ENCODE measurements at regions not wholly inside any gene's neighbourhood (a gene's known extent, or its start where the extent isn't known, plus 50 kb on each side); places are given as distances from the start of the nearest gene placed in this dataset.
"Not testable (repeated sequence)": the region's sequence is repeated elsewhere in the genome, so short reads cannot be mapped to it uniquely, and the experiment has no call there.

DNA sequence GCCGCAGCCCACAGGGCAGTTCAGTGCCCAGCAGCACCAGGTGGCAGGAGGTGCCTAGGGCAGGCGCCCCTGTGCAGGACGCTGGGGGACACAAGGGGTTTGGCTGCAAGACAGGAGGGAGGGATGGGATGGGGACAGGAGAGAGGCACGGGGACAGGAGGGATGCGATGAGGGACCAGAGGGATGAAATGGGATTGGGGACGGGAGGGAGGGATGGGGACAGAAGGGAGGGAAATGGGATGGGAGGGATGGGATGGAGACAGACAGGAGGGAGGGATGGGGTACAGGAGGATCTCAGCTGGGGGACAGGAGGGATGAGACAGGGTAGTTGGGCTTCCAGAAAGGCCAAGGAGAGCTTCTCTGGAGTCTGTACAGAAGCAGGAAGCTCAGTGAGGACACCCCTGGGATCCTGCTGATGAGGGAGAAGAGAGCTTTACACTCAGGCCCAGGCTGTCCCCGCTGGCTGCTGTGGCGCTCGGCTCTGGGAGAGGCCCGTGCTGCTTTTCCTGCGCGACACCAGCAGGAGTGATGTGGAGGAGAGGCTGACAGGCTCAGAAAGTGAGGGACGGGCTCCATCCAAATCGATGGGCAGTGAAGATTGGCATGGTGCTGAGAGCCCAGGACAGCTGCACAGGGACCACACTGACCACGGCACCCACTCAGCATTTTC lies 400.8 kb downstream of the SMOC2 start:
- DNase-seq, result no peak
- Histone ChIP-seq H3F3A (ENCODE audit: insufficient read depth, low read length) (no peaks in the 10 kb centered on the region), H3K9ac (ENCODE audit: low read length) (no peak overlapping the region), H3K4me2 (ENCODE audit: low read depth, low read length) (no peak overlapping the region), H3K4me3 (ENCODE audit: low read length) (no peak overlapping the region), H3K27me3 (replicated peaks; ENCODE audit: insufficient read depth, low read length) (peaks cover 7% of the 10 kb centered on the region; the same call in 1 of the 2 replicates), H3K9me2 (replicated peaks; ENCODE audit: insufficient read depth, low read length) (no peaks in the 10 kb centered on the region), H3K27ac (ENCODE audit: low read length) (no peak overlapping the region), H4K20me1 (ENCODE audit: insufficient read depth, low read length) (no peaks in the 10 kb centered on the region), H3K36me3 (replicated peaks; ENCODE audit: insufficient read depth, low read length) (no peaks in the 10 kb centered on the region), H3K4me1 (ENCODE audit: low read length) (no peaks in the 10 kb centered on the region), H3K79me2 (ENCODE audit: low read length) (no peaks in the 10 kb centered on the region), H3K9me3 (replicated peaks; ENCODE audit: insufficient read depth, low read length) (no peaks in the 10 kb centered on the region), H2AFZ (ENCODE audit: low read length) (no peak overlapping the region)
- TF ChIP-seq EZH2phosphoT487 (IDR thresholded peaks at IDR 0.05; ENCODE audit: low read length) (no peak), EZH2 (optimal IDR thresholded peaks at IDR 0.05; ENCODE audit: low read depth, low read length) (no peak)
- TF ChIP-seq, protein P1, sequence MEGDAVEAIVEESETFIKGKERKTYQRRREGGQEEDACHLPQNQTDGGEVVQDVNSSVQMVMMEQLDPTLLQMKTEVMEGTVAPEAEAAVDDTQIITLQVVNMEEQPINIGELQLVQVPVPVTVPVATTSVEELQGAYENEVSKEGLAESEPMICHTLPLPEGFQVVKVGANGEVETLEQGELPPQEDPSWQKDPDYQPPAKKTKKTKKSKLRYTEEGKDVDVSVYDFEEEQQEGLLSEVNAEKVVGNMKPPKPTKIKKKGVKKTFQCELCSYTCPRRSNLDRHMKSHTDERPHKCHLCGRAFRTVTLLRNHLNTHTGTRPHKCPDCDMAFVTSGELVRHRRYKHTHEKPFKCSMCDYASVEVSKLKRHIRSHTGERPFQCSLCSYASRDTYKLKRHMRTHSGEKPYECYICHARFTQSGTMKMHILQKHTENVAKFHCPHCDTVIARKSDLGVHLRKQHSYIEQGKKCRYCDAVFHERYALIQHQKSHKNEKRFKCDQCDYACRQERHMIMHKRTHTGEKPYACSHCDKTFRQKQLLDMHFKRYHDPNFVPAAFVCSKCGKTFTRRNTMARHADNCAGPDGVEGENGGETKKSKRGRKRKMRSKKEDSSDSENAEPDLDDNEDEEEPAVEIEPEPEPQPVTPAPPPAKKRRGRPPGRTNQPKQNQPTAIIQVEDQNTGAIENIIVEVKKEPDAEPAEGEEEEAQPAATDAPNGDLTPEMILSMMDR (IDR thresholded peaks at IDR 0.05; ENCODE audit: low read length), result no peak

DNA sequence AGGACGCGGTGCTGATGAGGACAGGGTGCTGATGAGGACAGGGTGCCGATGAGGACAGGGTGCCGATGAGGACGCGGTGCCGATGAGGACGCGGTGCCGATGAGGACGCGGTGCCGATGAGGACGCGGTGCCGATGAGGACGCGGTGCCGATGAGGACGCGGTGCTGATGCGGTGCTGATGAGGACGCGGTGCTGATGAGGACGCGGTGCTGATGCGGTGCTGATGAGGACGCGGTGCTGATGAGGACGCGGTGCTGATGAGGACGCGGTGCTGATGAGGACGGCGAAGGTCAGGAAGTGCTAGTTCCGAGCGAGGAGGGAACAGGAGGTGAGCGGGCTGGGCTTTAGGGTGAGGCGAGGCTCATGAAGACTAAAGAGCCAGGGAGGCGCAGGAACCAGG lies 399.9 kb downstream of the SMOC2 start:
- not testable (repeated sequence) for H3K4me2 ChIP-seq (ENCODE audit: low read depth, low read length); DNase-seq; H3K9me3 ChIP-seq (replicated peaks; ENCODE audit: insufficient read depth, low read length)

DNA sequence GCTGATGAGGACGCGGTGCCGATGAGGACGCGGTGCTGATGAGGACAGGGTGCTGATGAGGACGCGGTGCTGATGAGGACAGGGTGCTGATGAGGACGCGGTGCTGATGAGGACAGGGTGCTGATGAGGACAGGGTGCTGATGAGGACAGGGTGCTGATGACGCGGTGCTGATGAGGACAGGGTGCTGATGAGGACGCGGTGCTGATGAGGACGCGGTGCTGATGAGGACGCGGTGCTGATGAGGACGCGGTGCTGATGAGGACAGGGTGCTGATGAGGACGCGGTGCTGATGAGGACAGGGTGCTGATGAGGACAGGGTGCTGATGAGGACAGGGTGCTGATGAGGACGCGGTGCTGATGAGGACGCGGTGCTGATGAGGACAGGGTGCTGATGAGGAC lies 399.3 kb downstream of the SMOC2 start:
- H3K4me3 ChIP-seq (ENCODE audit: low read length); H3K9me2 ChIP-seq (replicated peaks; ENCODE audit: insufficient read depth, low read length); H3K4me1 ChIP-seq (ENCODE audit: low read length); H4K20me1 ChIP-seq (ENCODE audit: insufficient read depth, low read length); H2AFZ ChIP-seq (ENCODE audit: low read length); H3K27me3 ChIP-seq (replicated peaks; ENCODE audit: insufficient read depth, low read length); H3K79me2 ChIP-seq (ENCODE audit: low read length); H3K4me2 ChIP-seq (ENCODE audit: low read depth, low read length); H3K27ac ChIP-seq (ENCODE audit: low read length); DNase-seq; H3K9me3 ChIP-seq (replicated peaks; ENCODE audit: insufficient read depth, low read length); H3K36me3 ChIP-seq (replicated peaks; ENCODE audit: insufficient read depth, low read length); H3F3A ChIP-seq (ENCODE audit: insufficient read depth, low read length); H3K9ac ChIP-seq (ENCODE audit: low read length): not testable (repeated sequence)

More for the DNA sequence above, 399.9 kb downstream of the SMOC2 start:
- not testable (repeated sequence) for H3K4me3 ChIP-seq (ENCODE audit: low read length); H3K9me2 ChIP-seq (replicated peaks; ENCODE audit: insufficient read depth, low read length); H3F3A ChIP-seq (ENCODE audit: insufficient read depth, low read length); H3K27me3 ChIP-seq (replicated peaks; ENCODE audit: insufficient read depth, low read length); H3K4me1 ChIP-seq (ENCODE audit: low read length); H4K20me1 ChIP-seq (ENCODE audit: insufficient read depth, low read length); H3K79me2 ChIP-seq (ENCODE audit: low read length); H3K9ac ChIP-seq (ENCODE audit: low read length); H3K36me3 ChIP-seq (replicated peaks; ENCODE audit: insufficient read depth, low read length); H2AFZ ChIP-seq (ENCODE audit: low read length); H3K27ac ChIP-seq (ENCODE audit: low read length)

DNA sequence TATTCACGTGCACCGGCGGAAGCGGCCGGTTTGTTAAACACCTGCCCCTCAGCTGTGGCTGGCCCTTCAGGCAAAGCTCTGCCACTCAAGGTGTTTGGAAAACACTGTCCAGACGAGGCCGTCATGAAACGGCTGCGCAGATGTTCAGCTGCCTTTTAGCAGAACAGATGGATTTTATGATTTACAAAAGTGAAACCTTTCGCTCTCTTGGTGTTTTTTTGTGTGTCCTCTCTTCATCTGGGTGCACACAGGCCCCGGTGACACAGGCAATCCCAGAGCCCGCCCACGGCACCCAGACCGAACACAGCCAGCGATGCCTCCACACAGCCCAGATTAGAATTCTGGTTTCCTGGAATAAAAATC lies 397.0 kb downstream of the SMOC2 start:
- no peak for DNase-seq
- TF ChIP-seq, protein P1 (IDR thresholded peaks at IDR 0.05; ENCODE audit: low read length), result no peak
- TF ChIP-seq EZH2phosphoT487 (IDR thresholded peaks at IDR 0.05; ENCODE audit: low read length), result no peak
- no peak for TF ChIP-seq EZH2 (optimal IDR thresholded peaks at IDR 0.05; ENCODE audit: low read depth, low read length)
- H2AFZ ChIP-seq (ENCODE audit: low read length), result no peak overlapping the region
- H3K9me3 ChIP-seq (replicated peaks; ENCODE audit: insufficient read depth, low read length), result no peaks in the 10 kb centered on the region
- no peaks in the 10 kb centered on the region for H4K20me1 ChIP-seq (ENCODE audit: insufficient read depth, low read length)
- no peaks in the 10 kb centered on the region for H3K79me2 ChIP-seq (ENCODE audit: low read length)
- no peaks in the 10 kb centered on the region for H3K27me3 ChIP-seq (replicated peaks; ENCODE audit: insufficient read depth, low read length)
- H3K4me1 ChIP-seq (ENCODE audit: low read length), result no peaks in the 10 kb centered on the region
- no peaks in the 10 kb centered on the region for H3F3A ChIP-seq (ENCODE audit: insufficient read depth, low read length)
- H3K9me2 ChIP-seq (replicated peaks; ENCODE audit: insufficient read depth, low read length), result no peaks in the 10 kb centered on the region
- H3K36me3 ChIP-seq (replicated peaks; ENCODE audit: insufficient read depth, low read length), result no peaks in the 10 kb centered on the region
- no peak overlapping the region for H3K9ac ChIP-seq (ENCODE audit: low read length)
- no peak overlapping the region for H3K4me2 ChIP-seq (ENCODE audit: low read depth, low read length)
- H3K27ac ChIP-seq (ENCODE audit: low read length), result no peak overlapping the region
- H3K4me3 ChIP-seq (ENCODE audit: low read length), result no peak overlapping the region
